GM18909 (cell line): ENCODE measurements at regions not wholly inside any gene's neighbourhood (a gene's known extent, or its start where the extent isn't known, plus 50 kb on each side); places are given as distances from the start of the nearest gene placed in this dataset.
"Not testable (repeated sequence)": the region's sequence is repeated elsewhere in the genome, so short reads cannot be mapped to it uniquely, and the experiment has no call there.

Source experiments
- ATAC-seq: cut with Tn5 transposase; IDR thresholded peaks from one replicate; pipeline ENCODE4 v1.9.1; 2021; ENCODE audit warnings: mild to moderate bottlenecking; ENCODE audit not compliant: unreplicated experiment, poor library complexity

DNA sequence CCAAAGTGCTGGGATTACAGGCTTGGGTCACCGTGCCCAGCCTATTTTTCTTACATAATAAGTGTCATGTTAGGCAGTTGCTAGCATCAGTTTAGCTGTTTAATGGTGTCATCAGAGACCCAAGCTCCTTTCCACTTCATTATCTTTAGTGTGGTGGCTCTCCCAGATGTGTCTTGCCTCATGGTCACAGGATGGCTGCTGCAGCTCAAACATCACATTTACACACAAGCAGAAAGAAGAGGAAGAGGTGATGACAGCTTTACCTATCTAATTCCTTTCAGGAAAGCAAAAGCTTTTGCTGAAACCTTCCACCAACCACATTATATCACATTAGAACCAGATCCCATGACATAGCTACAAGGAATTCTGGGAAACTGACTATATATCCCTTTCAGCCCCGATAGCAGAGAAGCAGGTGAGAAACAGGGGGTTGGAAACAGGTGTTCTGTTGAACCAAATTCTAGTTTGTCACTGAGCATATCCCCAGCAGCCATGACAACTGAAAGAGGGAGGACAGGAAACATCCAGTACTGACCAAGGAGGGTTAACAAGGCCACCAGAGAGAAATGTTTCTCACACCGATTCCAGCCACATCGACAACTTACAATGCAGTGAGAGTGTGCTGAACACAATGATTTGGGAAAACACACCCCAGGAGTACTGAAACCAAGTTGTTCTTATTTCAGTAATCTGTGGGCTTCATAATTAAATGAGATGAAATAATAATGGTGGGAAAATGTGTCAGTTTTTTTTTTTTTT lies 617.0 kb downstream of the UQCRFS1 start:
- ATAC-seq, result no peak

DNA sequence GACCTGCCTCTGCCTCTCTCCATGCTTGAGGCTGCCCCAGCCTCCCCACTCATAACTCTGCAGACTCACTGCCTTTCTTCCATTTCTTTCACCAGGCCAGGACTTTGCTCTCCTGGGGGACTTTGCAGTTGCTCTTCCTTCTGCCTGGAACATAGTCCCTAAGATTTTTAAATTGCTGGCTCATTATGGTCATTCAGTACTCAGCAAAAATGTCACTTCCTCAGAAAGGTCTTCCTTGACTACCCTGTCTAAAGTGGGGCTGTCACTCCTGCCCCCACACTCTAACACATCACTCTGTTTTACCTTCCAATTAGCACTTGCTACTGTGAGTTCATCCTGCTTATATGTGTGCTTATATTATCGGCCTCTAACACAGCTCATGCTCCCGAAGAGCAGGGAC lies 618.2 kb downstream of the UQCRFS1 start:
- no peak for ATAC-seq

- not testable (repeated sequence) for ATAC-seq
Measured at GRCh38 chr19:28589991-28590411, 623.0 kb downstream of the UQCRFS1 start.

GRCh38 chr19:28586474-28586873 lies 626.5 kb downstream of the UQCRFS1 start:
- no peak for ATAC-seq

GRCh38 chr19:28585796-28586195 lies 627.2 kb downstream of the UQCRFS1 start:
- no peak for ATAC-seq

DNA sequence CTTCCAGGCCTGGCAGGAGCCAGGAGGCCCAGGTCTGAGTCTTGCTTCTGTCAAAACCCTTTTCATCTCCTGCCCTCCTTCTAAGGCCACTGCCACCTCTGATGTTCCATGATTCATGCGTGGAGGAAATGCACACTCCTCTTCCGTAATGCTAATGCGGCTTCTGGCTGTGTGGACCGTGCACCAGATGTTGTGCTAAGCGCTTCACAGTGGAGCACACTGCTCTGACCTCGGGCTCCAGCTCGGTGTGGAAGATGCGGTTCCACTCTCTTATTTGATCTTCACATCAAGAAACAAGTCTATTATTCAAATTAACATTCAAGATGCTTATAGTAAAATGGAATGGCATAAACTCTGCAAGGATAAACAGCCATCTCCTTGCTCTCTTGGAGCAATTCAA lies 629.2 kb downstream of the UQCRFS1 start:
- no peak for ATAC-seq

DNA sequence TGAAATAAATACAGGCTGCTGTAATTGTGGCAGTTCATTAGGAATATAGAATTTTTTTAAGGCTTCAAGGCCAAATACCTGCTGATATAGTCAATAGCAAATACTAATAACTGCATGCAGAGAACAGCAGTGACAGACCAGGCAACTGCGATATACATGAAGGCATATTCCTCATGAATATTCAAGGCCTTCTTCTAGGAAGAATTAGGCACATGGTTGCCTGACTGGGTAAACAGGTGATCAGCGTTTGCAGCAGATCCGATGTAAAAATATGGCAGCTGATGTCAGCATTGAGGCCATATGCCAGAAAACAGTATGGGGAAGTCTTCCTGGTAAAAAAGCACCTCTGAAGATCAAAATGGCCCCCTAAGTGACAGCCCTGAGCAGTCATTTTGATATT lies 629.7 kb downstream of the UQCRFS1 start:
- no peak for ATAC-seq

DNA sequence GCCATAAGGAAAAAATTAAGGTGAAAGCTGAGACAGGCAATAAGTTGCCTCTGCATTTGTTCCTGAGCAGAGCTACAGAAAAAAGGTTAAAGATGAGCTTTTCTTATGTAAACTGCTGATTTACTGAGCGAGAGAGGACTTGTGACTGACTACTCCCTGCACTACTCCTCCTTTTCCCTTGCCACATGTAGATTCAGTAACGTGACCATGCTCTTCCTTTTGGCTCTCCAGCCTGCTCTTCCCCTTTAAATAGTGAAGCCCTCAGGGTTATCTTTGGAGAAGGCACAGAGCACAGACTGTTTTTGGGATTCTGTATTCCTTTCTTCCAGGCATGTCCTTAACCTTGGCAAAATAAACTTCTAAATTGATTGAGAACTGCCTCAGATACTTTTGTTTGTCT lies 630.2 kb downstream of the UQCRFS1 start:
- ATAC-seq, result no peak

DNA sequence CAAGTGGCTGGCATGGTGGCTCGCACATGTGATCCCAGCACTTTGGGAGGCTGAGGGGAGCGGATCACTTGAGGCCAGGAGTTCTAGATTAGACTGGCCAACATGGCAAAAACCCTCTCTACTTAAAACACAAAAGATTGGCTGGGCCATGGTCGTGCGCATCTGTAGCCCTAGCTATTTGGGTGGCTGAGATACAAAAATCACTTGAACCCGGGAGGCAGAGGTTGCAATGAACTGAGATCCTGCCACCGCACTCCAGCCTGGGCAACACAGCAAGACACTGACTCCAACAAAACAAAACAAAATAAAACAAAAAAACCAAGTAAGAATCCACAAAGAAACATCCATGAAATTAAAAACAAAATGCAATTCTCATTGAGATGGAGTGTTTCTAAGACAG lies 630.6 kb downstream of the UQCRFS1 start:
- ATAC-seq, result no peak

DNA sequence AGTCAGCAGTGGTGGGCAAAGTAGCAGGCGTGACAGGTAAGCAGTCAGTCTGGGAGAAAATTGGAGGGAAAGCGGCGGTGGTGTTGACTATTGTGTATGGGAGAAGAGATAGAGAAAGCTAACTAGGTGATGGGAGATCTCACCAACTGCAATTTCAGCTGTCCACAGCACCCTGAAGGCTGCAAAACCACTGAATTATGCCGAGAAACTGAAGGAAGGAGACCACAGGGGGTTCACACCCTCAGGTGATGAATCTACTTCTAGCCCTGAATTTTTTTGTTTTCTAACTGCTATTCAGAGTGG lies 631.5 kb downstream of the UQCRFS1 start:
- ATAC-seq, result no peak

- ATAC-seq, result no peak
Measured at GRCh38 chr19:28578786-28579505, 634.0 kb downstream of the UQCRFS1 start.

GRCh38 chr19:28578208-28578607 lies 634.7 kb downstream of the UQCRFS1 start:
- no peak for ATAC-seq

DNA sequence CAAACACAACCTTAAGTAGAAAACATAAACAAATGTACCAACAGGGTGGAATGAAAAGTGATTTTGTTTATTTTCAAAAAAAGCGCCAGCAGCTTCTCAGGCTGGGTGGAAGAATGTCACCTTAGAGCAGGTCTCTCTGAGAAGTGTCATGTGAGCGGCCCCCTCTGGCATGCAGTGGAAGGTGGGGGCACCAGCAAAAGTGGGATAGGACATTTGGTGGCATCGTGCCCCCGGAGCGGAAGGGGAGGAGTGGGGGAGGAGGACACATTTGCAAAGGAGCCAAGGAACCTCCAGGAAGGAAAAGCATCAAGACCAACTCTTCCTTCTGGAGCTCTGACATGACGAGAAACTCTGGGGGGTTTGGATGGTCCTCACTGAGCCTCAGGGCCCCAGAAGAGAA lies 635.3 kb downstream of the UQCRFS1 start:
- no peak for ATAC-seq

GRCh38 chr19:28577233-28577632 lies 635.7 kb downstream of the UQCRFS1 start:
- no peak for ATAC-seq

DNA sequence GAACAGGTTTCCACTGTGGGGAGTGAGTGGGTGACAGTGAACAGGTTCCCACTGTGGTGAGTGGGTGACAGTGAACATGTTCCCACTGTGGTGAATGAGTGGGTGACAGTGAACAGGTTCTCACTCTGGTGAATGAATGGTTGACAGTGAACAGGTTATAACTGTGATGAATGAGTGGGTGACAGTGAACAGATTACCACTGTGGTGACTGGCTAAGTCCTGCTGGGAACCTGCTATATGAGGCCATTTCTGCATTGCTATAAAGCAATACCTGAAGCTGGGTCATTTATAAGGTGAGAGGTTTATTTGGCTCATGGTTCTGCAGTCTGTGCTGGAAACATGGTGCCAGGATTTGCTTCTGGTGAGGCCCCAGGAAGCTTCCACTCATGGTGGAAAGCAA lies 637.1 kb downstream of the UQCRFS1 start:
- no peak for ATAC-seq

- ATAC-seq, result not testable (repeated sequence)
Measured at GRCh38 chr19:28575312-28575711, 637.6 kb downstream of the UQCRFS1 start.

DNA sequence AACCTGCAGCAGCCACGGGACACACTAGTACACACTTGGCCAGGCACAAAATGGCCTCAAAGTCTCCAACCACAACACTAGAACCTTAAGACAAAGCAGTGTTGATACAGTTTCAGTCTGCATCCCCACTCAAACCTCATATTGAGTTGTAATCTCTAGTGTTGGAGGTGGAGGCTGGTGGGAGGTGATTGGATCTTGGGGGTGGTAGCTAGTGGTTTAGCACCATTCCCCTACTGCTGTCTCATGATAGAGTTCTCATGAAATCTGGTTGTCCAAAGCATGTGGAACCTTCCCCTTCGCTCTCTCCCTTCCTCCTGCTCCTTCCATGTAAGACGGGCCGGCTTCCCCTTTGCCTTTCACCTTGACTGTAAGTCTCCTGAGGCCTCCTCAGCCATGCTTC lies 638.7 kb downstream of the UQCRFS1 start:
- ATAC-seq, result no peak

DNA sequence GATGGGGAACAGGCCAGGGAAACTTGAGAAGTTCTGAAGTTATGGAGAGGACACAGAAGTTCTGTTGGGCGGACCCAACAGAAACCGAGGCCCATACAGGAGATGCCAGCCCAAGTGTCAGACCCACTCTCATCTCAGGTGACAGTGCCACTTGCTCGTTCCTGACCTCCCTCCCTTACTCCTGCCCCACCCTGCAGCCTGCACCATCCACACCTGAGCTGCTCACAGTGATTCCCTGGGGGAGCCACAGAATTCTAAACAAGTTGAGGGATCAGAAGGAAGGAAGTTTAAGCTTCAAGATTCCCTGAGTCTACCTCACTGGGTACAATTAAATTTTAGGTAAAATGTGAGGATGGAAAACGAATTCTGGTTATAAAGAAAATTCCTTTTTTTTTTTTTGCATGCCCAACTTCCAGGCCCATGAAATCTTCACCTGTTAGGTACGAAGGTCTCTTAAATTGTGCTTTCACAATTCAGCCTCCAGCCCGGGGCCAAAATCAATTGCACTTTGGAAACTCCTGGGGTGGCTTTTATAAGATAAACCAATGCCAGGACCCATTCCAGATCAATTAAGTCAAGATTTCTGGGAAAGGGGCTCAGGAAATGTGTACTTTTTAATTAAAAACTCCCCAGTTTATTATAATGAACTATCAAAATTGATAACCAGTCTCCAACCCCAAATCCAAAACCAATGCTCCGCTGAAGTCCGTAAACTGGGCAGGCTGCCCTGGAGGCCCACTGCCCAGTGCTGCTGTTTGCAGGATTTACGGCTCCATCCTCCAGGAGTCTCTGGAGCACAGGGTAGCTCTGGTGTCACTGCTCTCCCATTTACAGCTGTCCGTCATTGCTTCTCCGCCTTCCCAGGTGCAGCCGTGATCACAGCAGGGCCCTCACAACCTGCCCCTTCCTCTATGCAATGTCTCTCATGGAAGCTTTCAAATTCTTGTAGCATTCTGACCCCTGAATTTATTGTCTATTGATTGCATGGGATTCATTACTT lies 643.5 kb downstream of the UQCRFS1 start:
- ATAC-seq, result no peak

DNA sequence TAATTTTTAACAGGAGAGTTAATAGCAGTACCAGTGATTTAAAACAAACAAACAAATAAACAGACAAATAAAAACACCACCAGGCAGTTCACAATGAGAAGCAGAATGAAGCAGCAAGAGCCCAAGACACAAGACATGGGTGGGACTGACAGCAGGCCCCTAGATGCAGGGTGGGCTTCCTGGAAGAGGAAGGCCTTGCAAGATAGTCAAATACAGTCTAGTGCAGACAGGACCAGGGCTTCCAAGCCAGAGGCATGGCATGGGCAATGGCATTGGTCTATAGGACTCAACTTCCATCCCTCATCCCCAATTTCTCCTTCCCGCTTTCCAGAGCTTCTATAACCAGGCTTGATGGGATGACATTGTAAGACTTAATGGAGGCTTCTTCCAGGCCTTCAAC lies 645.1 kb downstream of the UQCRFS1 start:
- ATAC-seq, result no peak

DNA sequence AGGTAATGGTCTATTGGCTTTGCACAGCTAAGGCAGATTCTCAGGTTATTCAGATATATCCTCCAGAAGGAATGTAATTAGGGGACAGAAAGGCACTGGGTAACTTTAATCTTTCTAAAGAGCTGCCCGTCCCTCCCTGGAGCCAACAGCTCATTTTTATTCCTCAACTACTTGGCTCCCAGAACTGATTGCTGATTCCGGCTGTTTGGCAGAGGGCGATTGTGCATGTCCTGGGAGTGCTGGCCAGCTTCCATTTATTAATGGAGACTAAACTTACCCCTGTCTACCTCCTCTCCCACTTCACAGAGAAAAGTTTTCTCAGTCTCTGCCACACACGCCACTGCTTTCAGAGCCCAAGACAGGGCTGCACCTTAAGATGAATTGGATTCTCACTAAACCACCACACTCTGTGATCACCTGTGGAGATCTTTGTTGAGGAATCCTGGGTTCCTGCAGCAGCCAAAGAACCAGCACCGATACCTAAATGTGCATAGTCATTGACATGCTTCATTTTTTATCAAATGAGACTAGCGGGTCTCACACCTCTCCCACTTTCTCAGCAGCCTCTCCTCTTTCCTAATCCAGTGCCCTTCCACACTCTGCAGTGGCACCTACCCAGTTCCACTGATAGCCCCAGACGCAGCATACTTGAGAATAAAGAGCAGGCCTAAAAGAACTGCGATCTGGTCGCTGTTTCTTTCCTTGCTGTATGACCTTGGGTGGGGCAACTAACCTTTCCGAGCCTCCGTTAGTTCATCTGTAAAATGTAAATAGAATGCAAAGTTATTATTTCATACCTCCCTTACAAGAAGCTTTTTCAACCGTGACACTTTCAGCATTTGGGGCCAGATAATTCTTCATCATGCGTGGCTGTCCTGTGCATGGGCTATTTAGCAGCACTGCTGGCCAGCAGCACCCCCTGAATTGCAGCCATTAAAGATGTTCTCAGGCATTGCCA lies 648.7 kb downstream of the UQCRFS1 start:
- no peak for ATAC-seq
